GDM1 (cell line): ENCODE measurements at regions not wholly inside any gene's neighbourhood (a gene's known extent, or its start where the extent isn't known, plus 50 kb on each side); places are given as distances from the start of the nearest gene placed in this dataset.

Experiments used
- DNase-seq: peaks from one replicate; lab custom pipeline; 2025; lab: John Stamatoyannopoulos, UW

DNA sequence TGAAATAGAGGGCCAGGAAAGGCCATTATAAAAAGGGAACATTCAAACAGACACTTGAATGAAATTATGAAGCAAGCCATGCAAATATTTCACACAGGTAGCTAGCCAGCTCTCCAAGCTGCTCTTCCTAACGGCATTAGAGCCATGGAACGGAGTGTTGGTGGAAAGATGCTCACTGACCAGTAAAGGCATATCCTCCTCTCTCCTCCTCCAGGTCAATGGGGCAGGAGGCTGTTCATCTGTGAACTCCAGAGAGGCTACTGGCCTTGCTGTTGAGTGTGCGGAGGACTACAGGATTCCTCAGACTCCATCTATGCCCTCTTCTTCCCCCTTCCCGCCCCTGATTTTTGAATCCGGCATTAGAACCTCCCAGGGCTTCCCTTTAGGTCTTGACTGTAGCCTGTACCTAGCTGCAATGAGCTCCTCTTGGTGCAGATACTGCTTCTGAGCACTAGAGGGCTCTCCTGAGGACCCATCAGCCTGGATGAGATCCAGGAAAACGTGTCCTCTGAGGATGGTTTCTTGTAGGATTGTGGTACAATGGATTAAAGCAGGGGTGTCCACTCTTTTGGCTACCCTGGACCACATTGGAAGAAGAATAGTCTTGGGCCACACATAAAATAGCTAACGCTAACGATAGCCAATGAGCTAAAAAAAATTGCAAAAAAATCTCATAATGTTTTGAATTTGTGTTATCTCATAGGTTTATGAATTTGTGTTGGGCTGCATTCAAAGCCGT is 162.2 kb downstream of the SREK1 start:
- peak; percentile 11 for DNase-seq

GRCh38 chr5:66306844-66307315 is 162.8 kb downstream of the SREK1 start:
- DNase-seq = no peak

GRCh38 chr5:66307647-66308241 is 163.6 kb downstream of the SREK1 start:
- peak; percentile 4 for DNase-seq

- DNase-seq = no peak
Measured at GRCh38 chr5:66312266-66312665, 168.2 kb downstream of the SREK1 start.

DNA sequence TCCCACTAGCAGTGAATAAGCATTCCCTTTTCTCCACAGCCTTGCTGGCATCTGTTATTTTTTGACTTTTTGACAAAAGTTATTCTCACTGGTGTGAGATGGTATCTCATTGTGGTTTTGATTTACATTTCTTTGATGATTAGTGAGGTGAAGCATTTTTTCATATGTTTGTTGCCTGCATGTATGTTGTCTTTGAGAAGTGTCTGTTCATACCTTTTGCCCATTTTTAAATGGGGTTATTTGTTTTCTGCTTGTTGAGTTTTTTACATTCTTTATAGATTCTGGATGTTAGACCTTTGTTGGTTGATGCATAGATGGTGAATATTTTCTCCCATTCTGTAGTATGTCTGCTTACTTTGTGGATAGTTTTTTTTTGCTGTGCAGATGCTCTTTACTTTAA is 171.7 kb downstream of the SREK1 start:
- DNase-seq = no peak

GRCh38 chr5:66322786-66323528 is 178.9 kb downstream of the SREK1 start:
- DNase-seq = no peak

GRCh38 chr5:66323529-66323895 is 179.4 kb downstream of the SREK1 start:
- no peak for DNase-seq

- no peak for DNase-seq
Measured at GRCh38 chr5:66324357-66324756, 180.3 kb downstream of the SREK1 start.

- DNase-seq = no peak
Measured at GRCh38 chr5:66326276-66326675, 182.2 kb downstream of the SREK1 start.

DNA sequence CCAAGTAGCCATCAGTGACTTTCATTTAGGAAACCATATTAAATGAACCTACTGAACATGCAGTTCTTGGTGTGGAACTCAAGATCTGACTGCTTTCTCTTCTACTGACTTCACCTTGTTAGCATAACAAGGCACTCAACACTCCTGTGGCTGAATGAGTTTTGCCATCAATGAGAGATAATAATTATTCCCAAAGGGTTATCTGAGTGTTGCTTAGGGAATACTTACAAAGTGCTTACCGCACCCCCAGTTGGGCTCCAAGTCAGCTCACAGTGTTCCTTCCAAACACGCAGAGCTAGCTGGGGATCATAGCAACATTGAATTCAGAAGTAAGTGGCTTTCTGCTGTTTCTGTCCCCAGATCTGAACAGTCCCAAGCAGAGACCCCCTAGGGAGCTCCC is 182.9 kb downstream of the SREK1 start:
- no peak for DNase-seq

DNA sequence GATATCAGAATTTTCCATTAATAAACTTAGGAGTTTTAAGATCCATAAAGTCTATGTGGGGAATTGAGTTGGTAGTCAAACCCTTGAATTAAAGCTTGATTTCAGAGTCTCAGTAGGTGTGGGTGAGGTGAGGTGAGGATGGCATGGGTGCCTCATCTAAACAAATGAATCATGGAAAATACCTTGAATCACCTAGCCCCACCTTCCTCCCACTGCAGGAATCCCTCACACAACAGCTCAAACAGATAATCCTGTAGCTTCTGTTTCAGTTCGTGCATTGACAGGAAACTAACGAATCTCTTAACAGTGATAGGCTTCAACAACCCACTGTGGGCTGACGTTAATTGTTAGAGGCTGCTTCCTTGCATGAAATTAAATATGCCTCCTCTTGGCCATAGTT is 185.0 kb downstream of the SREK1 start:
- DNase-seq = no peak

DNA sequence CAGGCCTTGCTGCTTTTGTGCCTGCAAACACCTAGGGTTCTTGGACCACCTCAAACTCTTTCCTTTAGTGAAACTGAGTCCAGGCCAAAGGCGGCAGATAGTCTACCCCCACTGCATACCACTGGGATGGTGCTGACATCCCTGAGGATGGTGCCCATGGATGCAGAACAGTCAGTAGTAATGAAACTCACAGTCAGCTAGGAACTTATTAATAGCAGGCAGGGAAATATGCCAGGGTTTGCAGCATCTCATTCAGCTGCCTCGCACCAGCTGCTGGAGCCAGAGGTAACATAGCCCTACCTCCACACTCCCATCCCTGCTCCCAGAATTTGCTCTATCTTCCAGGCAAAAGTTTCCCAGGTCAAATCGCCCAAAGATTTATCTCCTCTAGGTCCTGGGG is 189.1 kb downstream of the SREK1 start:
- DNase-seq = no peak

GRCh38 chr5:66337626-66338226 is 193.6 kb downstream of the SREK1 start:
- DNase-seq = no peak

DNA sequence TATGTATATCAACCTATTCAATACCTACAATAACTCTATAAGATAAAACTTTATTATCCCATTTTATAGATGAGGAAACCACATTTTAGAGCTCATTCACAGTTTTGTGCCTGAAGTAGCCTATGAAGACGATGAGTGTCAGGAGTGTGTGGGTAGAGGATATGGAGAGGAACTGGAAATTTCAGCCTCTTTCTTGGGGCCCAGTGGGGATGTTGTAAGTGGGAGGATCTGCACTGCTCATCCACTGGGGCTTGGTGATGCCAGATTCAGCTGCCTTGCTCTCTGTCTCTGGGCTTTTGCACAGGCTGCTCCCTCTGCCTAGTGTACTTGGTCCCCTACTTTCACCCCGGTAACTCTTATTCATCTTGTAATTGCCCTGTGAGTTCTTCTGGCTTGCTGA is 194.7 kb downstream of the SREK1 start:
- no peak for DNase-seq

DNA sequence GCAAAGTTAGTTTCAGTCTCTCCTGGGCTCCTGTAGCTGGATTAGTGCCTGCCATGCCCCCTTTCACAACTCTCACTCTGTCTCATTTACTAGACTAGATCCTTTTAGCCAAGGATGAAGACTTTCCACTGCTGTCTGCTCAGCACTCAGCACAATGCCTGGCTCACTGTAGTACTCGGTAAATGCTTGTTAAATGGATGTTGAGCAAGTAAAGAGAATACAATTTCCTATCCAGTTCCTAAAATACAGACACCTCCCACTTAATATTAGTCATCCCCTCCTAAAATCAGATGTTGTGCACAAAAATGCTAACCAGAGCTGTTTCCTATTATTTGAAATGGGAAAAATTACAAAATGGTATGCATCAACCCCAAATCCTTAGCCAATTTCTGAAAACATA is 195.8 kb downstream of the SREK1 start:
- DNase-seq = no peak

- DNase-seq = no peak
Measured at GRCh38 chr5:66340786-66341185, 196.7 kb downstream of the SREK1 start.

- no peak for DNase-seq
Measured at GRCh38 chr5:66342341-66342880, 198.3 kb downstream of the SREK1 start.

GRCh38 chr5:66343370-66344071 is 199.4 kb downstream of the SREK1 start:
- no peak for DNase-seq

- no peak for DNase-seq
Measured at GRCh38 chr5:66344544-66344943, 200.4 kb downstream of the SREK1 start.

DNA sequence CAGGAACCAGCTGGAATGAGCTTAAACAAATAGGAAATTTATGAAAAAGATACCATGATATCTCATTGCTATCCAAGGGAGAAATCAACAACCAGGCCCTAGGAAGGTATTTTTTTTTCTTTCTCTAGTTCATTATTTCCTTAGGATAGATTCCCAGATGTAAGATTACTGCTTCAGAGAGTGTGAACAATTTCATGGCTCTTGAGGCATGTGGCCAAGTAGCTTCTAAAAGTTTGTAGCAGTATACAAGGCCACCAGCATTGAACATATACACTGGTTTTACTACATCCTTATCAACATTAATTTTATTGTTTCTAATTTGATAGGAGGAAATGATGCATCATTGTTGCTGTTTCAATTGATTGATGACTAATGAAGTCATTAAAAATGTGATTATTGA is 201.2 kb downstream of the SREK1 start:
- DNase-seq = no peak

DNA sequence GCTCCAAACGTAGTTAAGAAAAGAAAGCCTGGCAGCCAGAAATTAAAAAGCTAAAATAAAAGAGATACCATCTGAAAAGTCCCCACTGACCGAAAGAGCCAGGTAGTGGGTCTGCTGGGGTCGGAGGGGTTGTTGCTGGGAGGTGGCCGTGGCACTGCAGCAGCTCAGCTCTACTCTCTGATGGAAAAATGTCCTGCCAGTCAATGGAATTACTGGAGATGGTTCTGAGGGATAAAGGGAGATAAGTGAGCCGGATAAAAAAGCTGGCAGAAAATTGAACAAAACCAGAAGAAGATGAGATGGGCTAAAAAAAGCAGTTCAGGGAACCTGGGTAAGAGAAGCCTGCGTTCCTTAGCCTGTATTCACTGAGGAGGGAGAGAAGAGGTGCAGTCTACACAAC is 202.8 kb downstream of the SREK1 start:
- DNase-seq = no peak
